ENCODE measurements at regions not wholly inside any gene's neighbourhood (a gene's known extent, or its start where the extent isn't known, plus 50 kb on each side); places are given as distances from the start of the nearest gene placed in this dataset.
A peak's percentile ranks its signal among the peaks of the same experiment; 100 is the strongest.

DNA sequence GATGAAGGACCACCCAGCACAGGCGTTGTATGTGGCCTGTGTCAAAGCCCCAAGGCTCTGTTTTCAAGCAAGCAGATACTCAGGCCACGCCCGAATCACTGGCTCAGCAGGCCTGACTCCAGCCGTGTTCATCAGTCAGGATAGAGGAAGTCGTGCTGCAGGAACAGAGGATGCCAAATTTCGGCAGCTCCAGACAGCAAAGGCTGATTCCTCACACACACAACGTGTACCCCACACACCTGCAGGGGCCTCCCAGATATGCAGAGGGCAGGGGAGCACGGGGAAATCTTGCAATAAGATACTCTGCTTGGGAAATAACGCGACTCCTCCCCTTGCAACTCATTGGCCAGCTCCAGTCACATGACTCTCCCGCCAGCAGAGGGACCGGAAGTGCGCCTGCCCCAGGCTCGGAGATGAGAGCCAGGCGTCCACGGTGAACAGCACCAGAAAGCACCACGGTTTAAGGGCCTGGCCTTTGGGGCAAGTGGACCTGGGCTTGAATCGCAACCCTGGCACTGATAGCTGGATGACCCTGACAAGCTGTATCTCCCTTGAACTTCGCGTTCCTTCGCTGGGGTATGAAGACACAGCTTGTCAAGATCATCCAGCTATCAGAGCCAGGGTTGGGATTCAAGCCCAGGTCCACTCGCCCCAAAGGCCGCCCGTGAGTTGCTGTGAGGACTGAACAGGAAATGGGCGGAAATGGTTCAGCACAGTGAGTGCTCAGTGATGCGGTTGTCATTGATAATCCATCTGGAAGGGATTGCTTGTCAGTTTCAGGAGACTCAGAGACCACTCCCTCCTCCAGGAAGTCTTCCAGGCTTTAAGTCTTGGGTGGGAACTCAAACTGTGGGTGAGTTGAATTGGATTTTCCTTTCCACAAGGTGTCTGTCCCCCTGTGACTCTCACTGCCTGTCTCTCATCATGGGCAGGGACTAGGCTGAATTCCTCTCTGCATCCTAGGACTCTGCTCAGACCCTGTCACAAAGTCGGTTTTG is 88.5 kb downstream of the MYEOV start:
- 85% methylated on average over 27 of the region's 27 CpGs; no CpG with 5 or more reads in 1 of the 2 experiments for WGBS, 2 experiments (ENCODE audit: extremely low coverage in 1 of 2, insufficient coverage in 1 of 2, insufficient read length in 1 of 2, insufficient replicate concordance in 2 of 2, low coverage in 1 of 2, low lambda C conversion rate in 2 of 2, missing lambda C conversion rate in 1 of 2)
- no peak overlapping the region; the same call in 1 of the 2 replicates for H4K8ac ChIP-seq (ENCODE audit: extremely low read depth, insufficient read depth, low read length)
- ChIA-PET POLR2A (ENCODE audit: partially characterized antibody) (interaction anchor here (1.3 to 1.5 kb wide), 3 partner anchors 9 to 256 kb away, joined by 3 to 4 read pairs (median 4); no protein-coding TSS in a partner anchor), CTCF (ENCODE audit: partially characterized antibody) (interaction anchor here (0.9 to 3.1 kb wide), 4 partner anchors 15 to 90 kb away, joined by 3 to 13 read pairs (median 3); no protein-coding TSS in a partner anchor)
- H3K9ac ChIP-seq (replicated peaks in 1 of 4; ENCODE audit: extremely low read depth in 1 of 4, low read depth in 3 of 4, low read length in 3 of 4), result no peak overlapping the region
- H2BK120ac ChIP-seq (replicated peaks; ENCODE audit: low read depth, low read length), result no peak overlapping the region
- no peak overlapping the region for H3K14ac ChIP-seq (ENCODE audit: insufficient read length)
- no peak overlapping the region for H2AFZ ChIP-seq (ENCODE audit: low read length)
- no peak overlapping the region; the same call in 1 of the 2 replicates for H2BK12ac ChIP-seq (ENCODE audit: low read depth, low read length)
- H3K79me1 ChIP-seq (ENCODE audit: low read depth, low read length), result no peaks in the 10 kb centered on the region
- no peak overlapping the region; the same call in 1 of the 2 replicates for H3K18ac ChIP-seq (ENCODE audit: extremely low read depth, low read length)
- no peak overlapping the region for H3K56ac ChIP-seq (replicated peaks; ENCODE audit: insufficient read length, low read depth, low read length)
- no peak overlapping the region for H2AK5ac ChIP-seq (ENCODE audit: low read depth, low read length)
- peaks cover 0 to 3% of the 10 kb centered on the region in 2 experiments; a peak in 1 of 4 replicates for H3K9me3 ChIP-seq (ENCODE audit: insufficient read depth in 2 of 2, low read depth in 1 of 2, low read length in 1 of 2)
- H2BK15ac ChIP-seq (ENCODE audit: low read length), result peak overlapping the region; percentile 72; the same call in 1 of the 2 replicates
- no peak overlapping the region for H3K4ac ChIP-seq (replicated peaks; ENCODE audit: insufficient read length, low read depth, low read length)
- H3K27ac ChIP-seq (ENCODE audit: low read depth, low read length), result no peak overlapping the region
- no peaks in the 10 kb centered on the region for H3K79me2 ChIP-seq (ENCODE audit: control insufficient read depth in 1 of 2, insufficient read depth in 2 of 2, low read length in 2 of 2)
- H3K23me2 ChIP-seq (ENCODE audit: low read depth, low read length), result no peaks in the 10 kb centered on the region
- no peak overlapping the region for H3K23ac ChIP-seq (ENCODE audit: insufficient read length)
- no peaks in the 10 kb centered on the region for H3K27me3 ChIP-seq (replicated peaks in 1 of 4; ENCODE audit: control insufficient read depth in 3 of 4, extremely low read depth in 1 of 4, insufficient read depth in 3 of 4, low read length in 3 of 4)
- peaks cover 0 to 7% (median 0%) of the 10 kb centered on the region in 4 experiments; a peak in 2 of 7 replicates for H3K4me1 ChIP-seq (replicated peaks in 1 of 4; ENCODE audit: control insufficient read depth in 3 of 4, insufficient read depth in 4 of 4, low read length in 3 of 4)
- H4K5ac ChIP-seq (ENCODE audit: insufficient read length, low read depth, low read length), result no peak overlapping the region
- H3K36me3 ChIP-seq (ENCODE audit: control insufficient read depth in 2 of 4, insufficient read depth in 4 of 4, low read length in 3 of 4), result no peaks in the 10 kb centered on the region
- no peak overlapping the region for H3K4me3 ChIP-seq (ENCODE audit: extremely low read depth in 1 of 4, insufficient read depth in 2 of 4, low read depth in 3 of 4, low read length in 4 of 4)
- DNase-seq (ENCODE audit: low read depth in 1 of 2, low spot score in 2 of 2), result peak in 1 of 2 experiments; percentile 63
- H3K4me2 ChIP-seq (ENCODE audit: insufficient read depth in 1 of 2, low read depth in 2 of 2, low read length in 2 of 2), result no peak overlapping the region; a peak in 1 of 4 replicates
- peak overlapping the region; percentile 56 for H4K91ac ChIP-seq (replicated peaks; ENCODE audit: insufficient read length, low read length)
- H2BK20ac ChIP-seq (ENCODE audit: low read length), result peak overlapping the region; percentile 34; the same call in 1 of the 2 replicates
- H2BK5ac ChIP-seq (ENCODE audit: low read depth, low read length), result no peak overlapping the region; the same call in 1 of the 2 replicates
- FAIRE-seq, result no peak
- TF ChIP-seq USF2 (IDR thresholded peaks at IDR 0.05; ENCODE audit: low read length) (peak; percentile 79), CBX5 (IDR thresholded peaks at IDR 0.05; ENCODE audit: low read depth, low read length) (no peak)
- TF ChIP-seq, protein P1, sequence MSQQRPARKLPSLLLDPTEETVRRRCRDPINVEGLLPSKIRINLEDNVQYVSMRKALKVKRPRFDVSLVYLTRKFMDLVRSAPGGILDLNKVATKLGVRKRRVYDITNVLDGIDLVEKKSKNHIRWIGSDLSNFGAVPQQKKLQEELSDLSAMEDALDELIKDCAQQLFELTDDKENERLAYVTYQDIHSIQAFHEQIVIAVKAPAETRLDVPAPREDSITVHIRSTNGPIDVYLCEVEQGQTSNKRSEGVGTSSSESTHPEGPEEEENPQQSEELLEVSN (IDR thresholded peaks at IDR 0.05), result 0 out of 2 replicates have a peak, but pooled peaks have one; percentile 28
- no peaks in the 10 kb centered on the region for H4K20me1 ChIP-seq (replicated peaks in 1 of 2; ENCODE audit: control insufficient read depth in 1 of 2, insufficient read depth in 2 of 2, low read length in 2 of 2)

Measured in H1 (cell line).